ENCODE measurements at regions not wholly inside any gene's neighbourhood (a gene's known extent, or its start where the extent isn't known, plus 50 kb on each side); places are given as distances from the start of the nearest gene placed in this dataset.

GRCh38 chr4:4735136-4735750 lies 124.2 kb upstream of the MSX1 start:
- no peak for DNase-seq

GRCh38 chr4:4734425-4734824 lies 125.0 kb upstream of the MSX1 start:
- no peak for DNase-seq

- no peak for DNase-seq
These were observed 125.8 kb upstream of the MSX1 start for GRCh38 chr4:4733663-4734062.

DNA sequence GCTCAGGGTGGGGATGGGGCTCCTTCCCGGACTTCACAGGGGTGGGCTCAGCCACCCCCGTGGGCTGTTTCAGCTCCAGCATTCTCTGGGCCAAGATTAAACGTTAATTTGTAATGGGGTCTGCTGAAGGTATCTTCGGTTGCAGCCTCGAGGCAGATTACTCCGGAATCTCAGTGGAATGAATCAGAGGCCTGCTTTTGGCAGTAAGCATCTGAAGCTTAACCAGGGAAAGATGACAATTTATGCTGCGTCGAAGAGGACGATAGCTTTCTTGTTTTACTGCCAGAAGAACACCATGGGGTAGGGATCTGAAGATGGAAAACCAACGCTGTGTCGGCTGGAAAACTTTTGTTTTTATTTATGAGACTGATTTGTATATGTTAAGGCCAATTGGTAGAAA lies 129.2 kb upstream of the MSX1 start:
- no peak for DNase-seq

DNA sequence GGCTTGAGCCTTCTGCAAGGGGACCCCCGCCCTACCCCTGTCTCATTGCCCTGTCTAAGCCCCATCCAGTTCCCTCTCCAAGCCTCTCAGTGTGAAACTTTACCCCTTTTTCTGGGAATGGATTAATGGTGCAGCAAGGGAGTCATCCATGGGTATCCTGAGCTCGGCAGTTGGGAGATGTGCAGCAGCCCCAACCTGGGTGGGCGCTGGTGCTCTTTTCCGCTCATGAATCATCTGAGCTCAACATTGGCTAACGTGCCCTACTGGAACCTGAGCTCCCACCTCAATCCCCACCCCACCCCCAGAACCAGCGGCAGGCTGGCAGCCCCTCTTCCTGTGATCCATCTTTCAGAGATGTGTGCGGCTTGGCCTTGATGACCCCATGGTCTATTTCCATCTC lies 130.3 kb upstream of the MSX1 start:
- DNase-seq: no peak

DNA sequence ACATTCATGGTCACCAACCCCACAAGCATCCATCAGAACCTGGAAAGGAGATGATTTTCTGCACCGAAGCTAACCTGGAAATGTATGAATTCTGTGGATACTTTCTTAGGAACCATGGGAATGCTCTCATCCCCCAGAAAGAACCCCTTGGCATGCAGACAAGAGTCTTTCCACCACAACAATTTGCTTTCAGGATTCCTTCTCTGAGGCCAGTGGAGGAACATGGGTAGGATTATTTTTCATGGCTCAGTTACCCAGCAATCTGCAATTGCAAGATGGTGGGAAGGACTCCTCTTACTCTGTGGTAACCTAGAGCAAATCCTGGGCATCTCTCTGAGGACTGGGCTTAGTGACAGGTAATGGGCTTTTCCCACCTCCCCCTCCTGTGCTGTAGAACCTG lies 131.9 kb upstream of the MSX1 start:
- DNase-seq: no peak

DNA sequence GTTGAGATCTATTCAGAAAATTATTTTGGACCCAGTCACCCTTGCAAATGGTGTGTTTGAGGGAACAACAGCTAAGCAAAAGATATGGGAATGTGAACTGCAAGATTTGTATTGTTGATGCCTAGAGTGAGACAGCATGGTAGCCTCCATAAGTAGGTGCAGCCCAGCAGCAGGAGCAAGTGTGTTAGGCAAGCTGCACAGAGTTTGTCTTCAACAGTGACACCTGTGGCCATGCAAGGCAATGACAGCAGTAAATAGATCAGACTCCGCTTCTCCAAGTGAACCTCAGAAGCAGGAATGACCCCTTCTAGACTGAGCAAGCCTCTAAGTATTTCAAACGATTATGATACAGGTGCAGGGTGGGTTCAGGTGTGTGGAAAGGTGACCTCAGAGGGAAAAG lies 133.4 kb upstream of the MSX1 start:
- DNase-seq: no peak

GRCh38 chr4:4724321-4724720 lies 135.1 kb upstream of the MSX1 start:
- DNase-seq: no peak

DNA sequence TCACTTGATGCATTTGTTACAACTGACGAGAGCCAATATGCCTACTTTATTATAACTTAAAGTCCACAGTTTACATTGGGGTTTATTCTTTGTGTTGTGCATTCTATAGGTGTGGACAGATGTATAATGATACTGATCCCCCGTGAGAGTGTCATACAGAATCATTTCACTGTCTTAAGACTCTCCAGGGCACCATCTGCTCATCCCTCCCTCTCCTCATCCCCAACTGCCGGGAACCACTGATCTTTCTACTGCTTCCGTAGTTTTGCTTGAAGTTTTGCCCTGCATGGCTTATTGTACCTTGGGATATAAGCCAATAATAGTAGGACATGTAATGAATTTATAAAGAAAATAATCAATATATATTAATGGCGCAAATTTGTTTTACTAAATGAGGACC lies 137.8 kb upstream of the MSX1 start:
- DNase-seq: no peak

GRCh38 chr4:4720646-4721045 lies 138.8 kb upstream of the MSX1 start:
- DNase-seq: no peak

- DNase-seq: no peak
These were observed 140.0 kb upstream of the MSX1 start for GRCh38 chr4:4719436-4719835.

DNA sequence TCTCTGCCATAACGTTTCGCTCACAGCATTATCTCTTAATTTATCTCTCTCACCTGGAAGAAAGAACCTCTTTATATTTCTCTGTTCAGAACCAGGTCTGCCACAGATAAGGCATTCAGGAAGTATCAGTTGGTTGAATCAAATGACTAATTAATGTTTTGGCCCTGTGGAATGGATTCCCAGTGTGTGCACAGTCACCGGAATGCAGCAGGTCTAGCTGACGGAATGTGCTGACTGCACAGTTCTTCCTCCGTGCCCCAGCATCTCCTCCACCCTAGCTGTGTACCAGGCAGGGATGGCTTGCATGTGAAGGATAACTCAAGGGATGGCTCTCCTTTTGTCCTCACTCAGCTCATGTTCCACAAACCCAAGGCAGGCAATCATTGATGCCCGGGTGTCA lies 141.8 kb upstream of the MSX1 start:
- no peak for DNase-seq

GRCh38 chr4:4714331-4714730 lies 145.1 kb upstream of the MSX1 start:
- DNase-seq: no peak

DNA sequence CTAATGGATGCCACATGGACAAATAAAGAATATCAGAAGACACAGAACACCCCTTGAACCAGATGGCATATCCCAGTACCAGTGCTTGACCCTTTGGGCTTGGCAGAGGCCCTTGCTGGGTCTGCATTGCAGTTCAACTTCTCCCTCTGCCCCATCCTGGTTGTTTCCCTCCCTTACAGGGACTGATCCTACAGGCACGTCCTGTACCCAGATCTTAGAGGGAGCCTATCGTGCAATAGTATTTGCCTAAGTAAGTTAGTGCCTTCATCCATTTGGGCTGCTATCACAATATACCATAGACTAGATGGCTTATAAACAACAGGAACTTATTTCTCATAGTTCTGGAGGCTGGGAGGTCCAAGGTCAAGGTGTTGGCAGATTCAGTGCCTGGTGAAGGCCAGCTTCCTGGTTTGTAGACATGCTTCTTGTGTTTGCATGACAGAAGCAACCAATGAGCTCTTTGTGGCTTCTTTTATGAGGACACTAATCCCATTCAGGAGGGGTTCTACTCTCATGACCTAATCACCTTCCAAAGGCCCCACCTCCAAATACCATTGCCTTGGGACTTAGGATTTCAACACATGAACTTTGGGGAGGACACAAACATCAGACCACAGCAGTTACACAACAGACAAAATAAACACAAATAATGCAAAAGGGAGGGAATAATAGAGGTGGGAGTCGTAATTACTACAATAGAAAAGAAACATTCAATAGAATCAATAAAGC lies 146.5 kb upstream of the MSX1 start:
- no peak for DNase-seq

DNA sequence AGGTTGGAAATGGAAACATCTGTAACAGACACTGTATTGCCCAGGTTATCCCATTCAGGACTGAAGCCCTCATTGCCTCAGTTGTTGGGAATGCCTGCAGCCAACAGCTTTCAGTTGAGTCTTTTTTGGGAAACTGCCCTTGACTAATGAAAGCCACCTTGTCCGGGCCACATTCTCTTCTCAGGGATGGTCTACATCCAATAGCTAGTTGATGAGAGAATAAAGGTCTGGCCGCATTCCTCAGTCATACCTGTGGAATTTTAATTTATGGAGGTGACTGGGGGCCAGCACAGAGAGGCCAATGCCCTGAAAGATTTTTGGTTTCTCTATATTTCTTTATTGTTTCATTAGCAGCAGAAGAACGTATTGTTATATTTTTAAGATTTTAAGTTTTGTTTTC lies 147.6 kb upstream of the MSX1 start:
- no peak for DNase-seq

GRCh38 chr4:4709736-4710135 lies 149.7 kb upstream of the MSX1 start:
- no peak for DNase-seq

- no peak for DNase-seq
These were observed 155.2 kb upstream of the MSX1 start for GRCh38 chr4:4704267-4704666.

- DNase-seq: no peak
These were observed 155.7 kb upstream of the STX18 start for GRCh38 chr4:4697584-4697983.

DNA sequence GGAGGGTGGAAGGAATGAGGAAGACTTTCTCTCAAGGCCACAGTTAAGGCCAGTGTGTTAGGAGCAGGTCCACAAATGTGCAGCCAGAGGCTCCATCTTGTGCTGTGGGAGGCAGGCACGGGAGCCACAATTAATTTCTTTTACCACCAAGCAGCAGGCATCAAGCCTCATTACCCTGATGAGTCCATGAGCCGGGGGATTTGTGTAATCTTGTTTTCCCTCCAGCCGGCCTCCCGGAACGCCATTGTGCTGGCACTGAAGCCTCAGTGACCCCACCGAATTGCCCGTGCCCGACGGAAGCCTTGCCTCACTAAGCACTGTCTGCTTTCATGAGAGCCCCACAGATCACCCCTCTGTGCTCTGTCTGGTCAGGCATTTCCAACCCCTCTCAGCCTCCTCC lies 154.7 kb upstream of the STX18 start:
- no peak for DNase-seq

- DNase-seq: no peak
These were observed 153.6 kb upstream of the STX18 start for GRCh38 chr4:4695497-4695896.

- DNase-seq: no peak
These were observed 153.0 kb upstream of the STX18 start for GRCh38 chr4:4694827-4695226.

DNA sequence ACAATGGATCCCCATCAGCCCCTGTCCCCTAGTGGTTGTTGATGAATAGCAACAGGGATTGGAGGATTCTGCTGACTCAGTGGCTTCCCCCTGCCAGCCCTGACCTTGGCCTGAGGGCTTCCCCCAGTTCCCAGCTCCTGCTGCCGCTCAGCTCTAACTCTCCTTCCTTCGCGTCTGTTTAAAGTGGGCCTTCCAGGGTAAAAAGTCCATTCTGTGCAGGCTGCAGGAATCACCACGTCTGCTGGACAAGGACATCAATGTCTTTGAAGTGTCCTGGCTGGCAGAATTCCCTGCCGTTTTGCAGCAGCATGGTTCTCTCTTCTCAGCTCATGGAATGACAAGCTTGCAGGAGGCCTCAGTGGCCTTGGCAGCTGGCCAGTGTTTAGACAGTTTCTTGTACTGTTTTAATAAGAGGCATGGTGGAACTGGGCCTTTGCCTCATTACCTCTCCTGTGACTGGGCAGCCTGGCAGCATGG lies 152.5 kb upstream of the STX18 start:
- no peak for DNase-seq

DNA sequence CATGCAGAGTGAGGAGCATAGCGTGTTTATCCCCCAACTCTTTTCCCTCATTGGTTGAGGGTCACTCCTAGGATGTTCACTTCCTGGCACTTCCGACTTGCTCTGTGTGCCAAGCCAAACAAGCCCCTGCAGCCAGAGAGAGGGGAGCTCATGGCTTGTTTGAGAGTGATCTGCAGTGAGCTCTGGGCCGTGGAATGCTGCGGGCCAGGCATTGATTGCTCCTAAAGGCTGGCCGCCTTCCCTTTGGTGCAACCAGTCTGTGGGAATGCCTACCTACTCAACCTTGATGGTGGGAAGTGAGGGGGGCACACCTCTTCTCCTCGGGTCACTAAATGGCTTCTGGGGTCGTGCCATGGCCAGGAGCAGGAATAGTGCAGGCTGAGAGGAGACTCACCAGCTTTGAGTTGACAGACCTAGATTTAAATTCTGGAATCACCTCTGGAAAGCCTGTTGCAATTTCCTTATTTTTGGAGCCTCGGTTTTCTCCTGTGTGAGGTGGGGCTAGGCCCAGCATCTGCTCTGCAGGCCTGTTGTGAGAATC lies 152.0 kb upstream of the STX18 start:
- no peak for DNase-seq

DNA sequence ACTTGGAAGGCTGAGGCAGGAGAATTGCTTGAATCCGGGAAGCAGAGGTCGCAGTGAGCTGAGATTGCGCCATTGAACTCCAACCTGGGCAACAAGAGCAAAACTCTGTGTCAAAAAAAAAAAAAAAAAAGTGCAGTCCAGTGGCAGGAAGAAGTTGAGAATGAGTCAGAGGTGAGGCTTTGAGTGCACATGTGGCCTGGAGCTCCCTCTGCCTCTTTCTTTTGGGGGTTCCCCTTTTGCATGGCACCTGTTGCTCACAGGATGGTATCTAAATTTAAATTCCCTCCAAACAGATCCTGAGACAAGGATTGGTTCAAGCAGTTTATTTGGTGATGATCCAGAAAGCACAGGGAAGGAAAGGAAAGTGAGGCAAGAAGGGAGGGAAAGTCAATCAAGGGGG lies 151.4 kb upstream of the STX18 start:
- no peak for DNase-seq

GRCh38 chr4:4690854-4691253 lies 149.0 kb upstream of the STX18 start:
- DNase-seq: no peak
